ENCODE measurements at regions not wholly inside any gene's neighbourhood (a gene's known extent, or its start where the extent isn't known, plus 50 kb on each side); places are given as distances from the start of the nearest gene placed in this dataset.

DNA sequence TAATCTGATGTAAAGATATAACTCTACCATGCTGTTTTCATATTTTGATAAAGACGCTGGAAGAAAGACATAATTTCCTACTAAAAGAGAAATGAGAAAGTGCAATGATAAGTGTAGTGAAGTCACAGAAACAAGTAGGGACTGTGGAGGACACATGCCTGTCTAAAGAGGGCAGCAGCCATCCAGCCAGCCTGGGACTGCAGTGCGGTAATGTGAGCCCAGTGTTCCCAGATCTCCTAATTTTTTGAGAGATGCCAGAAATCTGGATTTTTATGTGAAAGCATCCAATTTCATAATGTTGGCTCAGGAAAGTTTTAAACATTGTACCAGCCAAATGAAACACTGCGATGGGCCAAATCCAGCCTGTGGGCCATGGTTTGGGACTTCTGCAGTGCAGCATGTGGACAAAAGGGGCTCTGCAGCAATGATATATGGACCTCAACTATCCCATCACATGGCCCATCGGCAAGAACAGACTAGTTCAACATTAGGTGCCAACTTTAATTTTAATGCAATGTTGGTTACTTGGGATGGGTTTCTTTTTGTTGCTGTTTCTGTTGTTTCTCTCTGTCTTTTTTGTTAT lies 329.5 kb downstream of the LTN1 start:
- Mint-ChIP-seq H3K4me1 (no peaks in the 10 kb centered on the region), H3K27me3 (no peaks in the 10 kb centered on the region), H3K27ac (no peak overlapping the region), H3K4me3 (no peak overlapping the region), H3K9me3 (ENCODE audit: insufficient read depth) (no peaks in the 10 kb centered on the region)
- TF ChIP-seq EZH2 (IDR thresholded peaks at IDR 0.05; ENCODE audit: borderline replicate concordance, insufficient read depth, low read depth, low read length, poor library complexity, severe bottlenecking): no peak
- TF ChIP-seq CTCF (IDR thresholded peaks at IDR 0.05): no peak
- Histone ChIP-seq H3K27me3 (replicated peaks in 1 of 4; ENCODE audit: control extremely low read depth in 1 of 4, control insufficient read depth in 3 of 4, insufficient read depth in 4 of 4, low read length in 3 of 4) (no peaks in the 10 kb centered on the region), H3K36me3 (replicated peaks in 1 of 2; ENCODE audit: control extremely low read depth in 1 of 2, control insufficient read depth in 1 of 2, extremely low read depth in 1 of 2, insufficient read depth in 2 of 2, low read length in 1 of 2) (no peaks in the 10 kb centered on the region), H3K4me2 (replicated peaks; ENCODE audit: low read depth, low read length, poor library complexity, severe bottlenecking) (no peak overlapping the region), H3K9me3 (ENCODE audit: control extremely low read depth in 1 of 3, control insufficient read depth in 2 of 3, insufficient read depth in 1 of 3, low read length in 2 of 3) (no peaks in the 10 kb centered on the region), H3K9ac (ENCODE audit: low read length) (no peak overlapping the region), H4K20me1 (ENCODE audit: control insufficient read depth, insufficient read depth, low read length, poor library complexity, severe bottlenecking) (no peaks in the 10 kb centered on the region), H3K27ac (ENCODE audit: low read length in 2 of 2) (no peak overlapping the region), H2AFZ (ENCODE audit: insufficient read depth, low read depth, low read length, poor library complexity, severe bottlenecking) (no peak overlapping the region), H3K79me2 (ENCODE audit: control insufficient read depth, insufficient read depth, low read length) (no peaks in the 10 kb centered on the region), H3K4me3 (ENCODE audit: control extremely low read depth in 1 of 5, extremely low read depth in 1 of 5, insufficient read depth in 1 of 5, low read depth in 2 of 5, low read length in 4 of 5) (no peak overlapping the region), H3K4me1 (ENCODE audit: control insufficient read depth in 2 of 2, insufficient read depth in 2 of 2, low read length in 2 of 2) (no peaks in the 10 kb centered on the region)
- 100% methylated on average over 2 of the region's 4 CpGs for WGBS (ENCODE audit: insufficient coverage)
- ATAC-seq (ENCODE audit: low read depth) (no peak), DNase-seq (no peak)
- ChIA-PET CTCF (no interaction called here), POLR2A (no interaction called here)
- intact Hi-C loops (cut with micrococcal nuclease): no loop called here

- DNase-seq (no peak), ATAC-seq (ENCODE audit: low read depth) (no peak)
- H3K9me3 ChIP-seq (ENCODE audit: control extremely low read depth in 1 of 3, control insufficient read depth in 2 of 3, insufficient read depth in 1 of 3, low read length in 2 of 3): no peaks in the 10 kb centered on the region
- no peaks in the 10 kb centered on the region for H3K27me3 ChIP-seq (replicated peaks in 1 of 4; ENCODE audit: control extremely low read depth in 1 of 4, control insufficient read depth in 3 of 4, insufficient read depth in 4 of 4, low read length in 3 of 4)
- no peaks in the 10 kb centered on the region for H4K20me1 ChIP-seq (ENCODE audit: control insufficient read depth, insufficient read depth, low read length, poor library complexity, severe bottlenecking)
- no peaks in the 10 kb centered on the region for H3K79me2 ChIP-seq (ENCODE audit: control insufficient read depth, insufficient read depth, low read length)
- Mint-ChIP-seq H3K4me3 (no peak overlapping the region), H3K4me1 (no peaks in the 10 kb centered on the region), H3K27me3 (no peaks in the 10 kb centered on the region), H3K27ac (no peak overlapping the region), H3K9me3 (ENCODE audit: insufficient read depth) (no peaks in the 10 kb centered on the region)
- H3K36me3 ChIP-seq (replicated peaks in 1 of 2; ENCODE audit: control extremely low read depth in 1 of 2, control insufficient read depth in 1 of 2, extremely low read depth in 1 of 2, insufficient read depth in 2 of 2, low read length in 1 of 2): no peaks in the 10 kb centered on the region
- no peaks in the 10 kb centered on the region for H3K4me1 ChIP-seq (ENCODE audit: control insufficient read depth in 2 of 2, insufficient read depth in 2 of 2, low read length in 2 of 2)
- no peak overlapping the region for H3K4me2 ChIP-seq (replicated peaks; ENCODE audit: low read depth, low read length, poor library complexity, severe bottlenecking)
- ChIA-PET POLR2A (no interaction called here), CTCF (no interaction called here)
- H3K4me3 ChIP-seq (ENCODE audit: control extremely low read depth in 1 of 5, extremely low read depth in 1 of 5, insufficient read depth in 1 of 5, low read depth in 2 of 5, low read length in 4 of 5): no peak overlapping the region
- intact Hi-C loops (cut with micrococcal nuclease): no loop called here
- TF ChIP-seq CTCF (IDR thresholded peaks at IDR 0.05) (no peak), EZH2 (IDR thresholded peaks at IDR 0.05; ENCODE audit: borderline replicate concordance, insufficient read depth, low read depth, low read length, poor library complexity, severe bottlenecking) (no peak)
- H2AFZ ChIP-seq (ENCODE audit: insufficient read depth, low read depth, low read length, poor library complexity, severe bottlenecking): no peak overlapping the region
- no peak overlapping the region for H3K9ac ChIP-seq (ENCODE audit: low read length)
- no peak overlapping the region for H3K27ac ChIP-seq (ENCODE audit: low read length in 2 of 2)
Observed at GRCh38 chr21:28657566-28657965, 335.1 kb downstream of the LTN1 start.
